RWPE1 (cell line): ENCODE measurements at regions not wholly inside any gene's neighbourhood (a gene's known extent, or its start where the extent isn't known, plus 50 kb on each side); places are given as distances from the start of the nearest gene placed in this dataset.

ENCODE experiments used
- CTCF ChIA-PET: fragments of 350-600 bp; sonication (Branson Sonifier 250); formaldehyde crosslinking; extraction: SDS; loops from one replicate; lab custom pipeline; 2021; lab: Yijun Ruan, JAX
- POLR2A ChIA-PET: fragments of 400-600 bp; formaldehyde crosslinking; extraction: SDS; loops from one replicate; lab custom pipeline; 2020; ENCODE audit warnings: antibody characterized with exemption; ENCODE audit not compliant: low non-redundant PET; lab: Yijun Ruan, JAX
- DNase-seq: peaks from one replicate; pipeline ENCODE4 v3.0.0; 2012; ENCODE audit warnings: low spot score
- H3K27ac ChIP-seq: fragments of 450-650 bp; 2 replicates; pipeline ENCODE4 v1.5.1; 2017
- TF ChIP-seq, protein P1 (sequence below): fragments of 450-650 bp; conservative IDR thresholded peaks from 2 replicates; pipeline ENCODE4 v1.5.1; 2017; ENCODE audit warnings: low read depth, mild to moderate bottlenecking

DNA sequence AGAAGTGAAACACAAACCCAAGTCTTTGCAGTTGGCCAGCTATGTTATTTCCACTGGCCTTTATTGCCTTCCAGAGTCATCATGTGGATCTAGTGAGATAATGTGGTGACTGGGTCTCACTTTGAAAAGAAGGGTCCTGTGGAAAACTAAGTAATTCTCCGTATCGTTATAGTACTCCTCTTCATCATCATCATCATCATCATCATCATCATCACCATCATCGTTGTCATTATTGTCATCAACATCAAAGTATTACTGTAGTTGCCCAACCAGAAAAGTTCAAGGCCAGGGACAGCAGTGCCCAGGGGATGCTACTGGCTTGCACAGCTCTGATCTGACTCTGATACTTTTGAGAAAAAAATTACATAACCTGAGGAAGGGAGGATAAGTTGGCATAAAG, 295.6 kb upstream of the F9 start:
- ChIA-PET CTCF (interaction anchor here (0.6 kb wide), 1 partner anchor 11 kb away, joined by 4 read pairs; no protein-coding TSS in a partner anchor), POLR2A (interaction anchor here (0.6 kb wide), 1 partner anchor 96 kb away, joined by 8 read pairs; no protein-coding TSS in a partner anchor)
- H3K27ac ChIP-seq = no peak overlapping the region
- TF ChIP-seq, protein P1, sequence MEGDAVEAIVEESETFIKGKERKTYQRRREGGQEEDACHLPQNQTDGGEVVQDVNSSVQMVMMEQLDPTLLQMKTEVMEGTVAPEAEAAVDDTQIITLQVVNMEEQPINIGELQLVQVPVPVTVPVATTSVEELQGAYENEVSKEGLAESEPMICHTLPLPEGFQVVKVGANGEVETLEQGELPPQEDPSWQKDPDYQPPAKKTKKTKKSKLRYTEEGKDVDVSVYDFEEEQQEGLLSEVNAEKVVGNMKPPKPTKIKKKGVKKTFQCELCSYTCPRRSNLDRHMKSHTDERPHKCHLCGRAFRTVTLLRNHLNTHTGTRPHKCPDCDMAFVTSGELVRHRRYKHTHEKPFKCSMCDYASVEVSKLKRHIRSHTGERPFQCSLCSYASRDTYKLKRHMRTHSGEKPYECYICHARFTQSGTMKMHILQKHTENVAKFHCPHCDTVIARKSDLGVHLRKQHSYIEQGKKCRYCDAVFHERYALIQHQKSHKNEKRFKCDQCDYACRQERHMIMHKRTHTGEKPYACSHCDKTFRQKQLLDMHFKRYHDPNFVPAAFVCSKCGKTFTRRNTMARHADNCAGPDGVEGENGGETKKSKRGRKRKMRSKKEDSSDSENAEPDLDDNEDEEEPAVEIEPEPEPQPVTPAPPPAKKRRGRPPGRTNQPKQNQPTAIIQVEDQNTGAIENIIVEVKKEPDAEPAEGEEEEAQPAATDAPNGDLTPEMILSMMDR = no peak
- DNase-seq = no peak

DNA sequence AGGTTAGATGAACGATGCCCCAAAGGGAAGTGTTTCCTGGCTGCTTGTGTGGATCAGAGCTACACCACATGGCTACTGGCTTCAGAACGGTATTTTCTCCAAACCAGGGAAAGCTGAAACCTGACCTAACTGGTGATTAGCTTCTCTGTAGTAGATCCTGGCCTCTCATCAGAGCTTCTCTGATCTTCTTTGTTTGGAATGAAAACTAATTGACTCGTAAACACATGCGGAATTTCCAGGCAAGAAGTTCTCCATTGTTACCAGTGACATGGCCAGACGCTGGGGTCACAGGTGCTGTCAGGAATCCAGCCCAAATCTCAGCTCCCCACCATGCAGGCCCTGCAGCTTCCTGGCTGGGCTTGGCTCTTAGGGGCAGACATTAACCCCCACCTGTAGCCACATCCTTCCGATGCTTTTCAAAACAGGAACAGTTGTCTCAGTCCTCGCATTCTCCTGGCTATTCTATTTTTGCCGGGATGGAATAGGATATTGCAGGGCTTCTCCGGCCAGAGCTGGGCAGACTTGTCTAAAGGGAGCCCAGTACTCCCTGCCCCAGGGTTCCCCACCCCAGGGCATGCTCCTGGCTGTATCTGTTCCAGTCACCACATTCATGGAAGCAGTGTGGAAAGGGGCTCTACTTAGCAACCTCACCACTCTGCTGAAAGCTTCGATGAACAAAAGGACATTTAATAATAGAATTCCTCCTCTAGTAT, 305.4 kb upstream of the F9 start:
- TF ChIP-seq, protein P1 = no peak
- H3K27ac ChIP-seq = no peak overlapping the region
- DNase-seq = no peak
- POLR2A ChIA-PET = no interaction called here
- CTCF ChIA-PET = no interaction called here

DNA sequence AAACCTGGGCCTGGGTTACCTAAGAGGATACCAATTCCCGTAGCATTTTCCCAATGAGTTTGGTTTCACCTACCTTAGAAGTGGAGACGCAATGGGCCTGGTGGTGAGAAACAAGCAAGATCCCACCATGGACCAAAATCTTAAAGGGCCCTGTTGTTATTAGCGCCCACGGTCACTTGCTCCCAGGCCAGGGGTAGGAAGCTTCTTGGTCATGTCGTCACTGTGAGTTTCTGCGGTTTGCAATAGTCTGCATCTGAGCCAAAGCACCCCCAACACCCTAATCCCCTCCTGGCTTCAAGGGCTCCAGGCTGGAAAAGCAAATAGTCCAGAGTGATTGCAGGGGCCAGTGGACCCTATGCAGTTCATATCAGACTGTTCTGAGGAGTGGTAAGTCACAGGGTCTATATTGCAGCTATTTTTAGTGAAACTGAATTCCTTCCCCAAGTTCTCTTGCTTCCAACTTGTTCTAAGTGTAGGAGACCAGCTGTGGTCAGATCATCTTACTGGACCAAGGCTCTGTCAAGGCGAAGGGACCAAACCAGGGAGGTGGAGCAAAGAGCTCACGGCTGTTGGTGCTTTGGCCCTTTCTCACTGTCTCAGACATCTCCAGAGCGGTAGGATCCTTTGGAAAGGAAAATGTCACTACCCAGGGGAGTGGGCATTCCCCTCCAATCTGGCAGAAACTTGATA, 307.9 kb upstream of the F9 start:
- no peak overlapping the region for H3K27ac ChIP-seq
- ChIA-PET CTCF (no interaction called here), POLR2A (no interaction called here)
- no peak for DNase-seq
- TF ChIP-seq, protein P1 = no peak

DNA sequence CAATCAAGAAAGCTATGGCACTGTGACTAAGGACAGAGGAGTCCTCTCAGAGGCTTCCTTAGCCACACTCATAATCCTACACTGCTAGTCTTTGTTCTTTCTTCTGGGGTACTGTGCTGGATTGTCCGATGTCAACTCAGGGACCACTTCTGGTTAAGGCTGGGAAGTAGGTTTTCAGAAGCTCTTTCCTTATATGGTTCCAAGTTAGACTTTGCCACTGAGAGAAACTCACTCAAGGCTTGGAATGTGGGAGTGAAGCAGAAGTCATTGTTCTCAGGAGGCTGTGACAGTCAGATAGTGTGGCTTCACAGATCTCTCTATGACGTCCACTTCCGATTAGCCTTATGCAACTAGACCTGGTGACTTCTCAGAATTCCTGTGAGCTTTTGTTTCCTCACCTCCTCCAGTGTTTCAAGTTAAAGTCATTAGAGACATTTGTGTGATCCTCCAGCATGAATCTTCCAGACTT, 317.3 kb upstream of the F9 start:
- POLR2A ChIA-PET = no interaction called here
- no peak overlapping the region for H3K27ac ChIP-seq
- TF ChIP-seq, protein P1 = no peak
- DNase-seq = no peak
- CTCF ChIA-PET = no interaction called here

DNA sequence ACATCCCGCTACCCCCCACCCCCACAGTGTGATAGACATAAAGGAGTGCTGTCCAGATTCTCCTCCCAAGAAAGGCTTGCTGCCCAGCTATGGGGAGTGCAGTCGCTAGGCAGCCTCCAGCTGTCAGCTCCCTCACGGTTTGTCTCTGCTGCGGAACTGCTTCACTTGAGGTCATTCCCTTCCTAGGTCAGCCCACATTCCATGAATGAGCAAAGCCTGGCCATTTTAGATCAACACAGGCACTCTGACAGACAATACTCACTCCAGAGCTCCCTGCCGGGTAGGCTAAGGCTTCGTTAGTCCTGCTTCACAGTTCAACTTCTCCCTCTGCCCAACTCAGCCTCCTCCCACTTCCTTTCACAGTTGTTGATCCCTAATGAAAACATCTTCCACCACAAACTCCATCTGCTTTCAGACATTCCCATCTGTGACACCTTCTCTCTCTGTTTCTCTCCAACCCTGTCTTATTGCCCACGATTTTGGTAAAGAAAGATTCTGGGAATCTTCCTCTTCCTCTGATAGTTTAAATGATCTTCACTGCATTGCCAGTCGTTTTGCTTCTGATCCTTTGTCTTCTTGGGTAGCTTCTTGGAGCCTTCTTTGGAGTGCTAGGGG, 318.9 kb upstream of the F9 start:
- DNase-seq = no peak
- POLR2A ChIA-PET = no interaction called here
- CTCF ChIA-PET = no interaction called here
- TF ChIP-seq, protein P1 = no peak
- H3K27ac ChIP-seq = no peak overlapping the region

DNA sequence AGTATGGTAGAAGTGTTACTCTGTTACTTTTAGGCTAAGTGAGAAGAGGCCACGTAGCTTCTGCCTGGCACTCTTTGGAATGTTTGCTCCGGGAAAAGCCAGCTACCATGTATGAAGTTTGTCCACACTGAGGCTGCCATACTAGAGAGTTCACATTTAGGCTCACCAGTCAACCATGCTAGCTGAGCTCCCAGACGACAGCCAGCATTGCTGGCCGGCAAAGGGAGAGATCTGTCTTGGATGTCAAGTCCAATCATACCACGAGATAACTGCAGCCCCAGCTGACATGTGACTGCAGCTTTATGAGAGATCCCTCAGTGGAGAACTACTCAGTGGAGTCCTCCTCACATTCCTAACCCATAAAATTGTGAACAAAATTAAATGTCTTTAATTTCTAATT, 321.2 kb upstream of the F9 start:
- no peak for DNase-seq
- ChIA-PET CTCF (no interaction called here), POLR2A (no interaction called here)
- no peak overlapping the region for H3K27ac ChIP-seq
- TF ChIP-seq, protein P1 = no peak
